ENCODE measurements at regions not wholly inside any gene's neighbourhood (a gene's known extent, or its start where the extent isn't known, plus 50 kb on each side); places are given as distances from the start of the nearest gene placed in this dataset.

DNA sequence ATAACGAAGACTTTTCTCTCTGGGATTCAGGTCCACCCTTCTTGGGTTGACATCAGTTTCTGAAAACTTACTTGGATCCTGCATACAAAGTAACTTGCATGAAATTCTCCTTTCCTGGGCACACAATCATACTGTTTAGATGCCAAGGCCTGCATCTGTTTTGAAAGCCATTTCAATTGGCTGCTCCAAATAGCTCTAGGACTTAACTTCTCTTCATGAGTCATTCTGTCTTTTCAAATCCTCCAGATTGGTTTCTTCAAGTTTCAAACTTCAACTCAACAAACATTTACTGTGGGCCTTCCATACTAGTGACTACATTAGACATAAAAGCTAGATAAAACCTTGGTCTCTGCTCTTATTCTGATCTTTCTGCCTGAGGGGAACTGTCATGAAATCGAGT, 54.8 kb upstream of the HMHB1 start:
- H3K27me3 ChIP-seq (ENCODE audit: control insufficient read depth, insufficient read depth, low read length), result no peaks in the 10 kb centered on the region
- no peak overlapping the region for H3K9ac ChIP-seq (ENCODE audit: insufficient read depth, low read length)
- no peak overlapping the region for H3K4me2 ChIP-seq (ENCODE audit: extremely low read depth, insufficient read depth, low read length)
- no peaks in the 10 kb centered on the region for H3K36me3 ChIP-seq (ENCODE audit: control insufficient read depth, insufficient read depth, low read length)
- no peaks in the 10 kb centered on the region for H3K79me2 ChIP-seq (ENCODE audit: control insufficient read depth, insufficient read depth, low read length)
- H4K20me1 ChIP-seq (ENCODE audit: control insufficient read depth, extremely low read depth, insufficient read depth, low read length), result no peaks in the 10 kb centered on the region
- no peak overlapping the region for H3K4me3 ChIP-seq (replicated peaks in 1 of 4; ENCODE audit: control extremely low read depth in 1 of 4, insufficient read depth in 1 of 4, low read depth in 3 of 4, low read length in 4 of 4)
- peak in 1 of 2 donors; percentile 36 for DNase-seq (ENCODE audit: low read depth in 2 of 2)
- no peak overlapping the region for H2AFZ ChIP-seq (ENCODE audit: low read length)
- H3K9me3 ChIP-seq (ENCODE audit: control insufficient read depth, insufficient read depth, low read depth, low read length), result no peaks in the 10 kb centered on the region
- peaks cover 3% of the 10 kb centered on the region for H3K4me1 ChIP-seq (ENCODE audit: control insufficient read depth, extremely low read depth, insufficient read depth, low read length)
- TF ChIP-seq EZH2 (IDR thresholded peaks at IDR 0.05; ENCODE audit: low read length, missing control alignments), result no peak
- TF ChIP-seq, protein P1, sequence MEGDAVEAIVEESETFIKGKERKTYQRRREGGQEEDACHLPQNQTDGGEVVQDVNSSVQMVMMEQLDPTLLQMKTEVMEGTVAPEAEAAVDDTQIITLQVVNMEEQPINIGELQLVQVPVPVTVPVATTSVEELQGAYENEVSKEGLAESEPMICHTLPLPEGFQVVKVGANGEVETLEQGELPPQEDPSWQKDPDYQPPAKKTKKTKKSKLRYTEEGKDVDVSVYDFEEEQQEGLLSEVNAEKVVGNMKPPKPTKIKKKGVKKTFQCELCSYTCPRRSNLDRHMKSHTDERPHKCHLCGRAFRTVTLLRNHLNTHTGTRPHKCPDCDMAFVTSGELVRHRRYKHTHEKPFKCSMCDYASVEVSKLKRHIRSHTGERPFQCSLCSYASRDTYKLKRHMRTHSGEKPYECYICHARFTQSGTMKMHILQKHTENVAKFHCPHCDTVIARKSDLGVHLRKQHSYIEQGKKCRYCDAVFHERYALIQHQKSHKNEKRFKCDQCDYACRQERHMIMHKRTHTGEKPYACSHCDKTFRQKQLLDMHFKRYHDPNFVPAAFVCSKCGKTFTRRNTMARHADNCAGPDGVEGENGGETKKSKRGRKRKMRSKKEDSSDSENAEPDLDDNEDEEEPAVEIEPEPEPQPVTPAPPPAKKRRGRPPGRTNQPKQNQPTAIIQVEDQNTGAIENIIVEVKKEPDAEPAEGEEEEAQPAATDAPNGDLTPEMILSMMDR (conservative IDR thresholded peaks at IDR 0.05 in 1 of 2, IDR thresholded peaks at IDR 0.05 in 1 of 2; ENCODE audit: low read depth in 1 of 2, low read length in 2 of 2), result no peak
- no peak overlapping the region for H3K27ac ChIP-seq (ENCODE audit: insufficient read depth, low read length)

DNA sequence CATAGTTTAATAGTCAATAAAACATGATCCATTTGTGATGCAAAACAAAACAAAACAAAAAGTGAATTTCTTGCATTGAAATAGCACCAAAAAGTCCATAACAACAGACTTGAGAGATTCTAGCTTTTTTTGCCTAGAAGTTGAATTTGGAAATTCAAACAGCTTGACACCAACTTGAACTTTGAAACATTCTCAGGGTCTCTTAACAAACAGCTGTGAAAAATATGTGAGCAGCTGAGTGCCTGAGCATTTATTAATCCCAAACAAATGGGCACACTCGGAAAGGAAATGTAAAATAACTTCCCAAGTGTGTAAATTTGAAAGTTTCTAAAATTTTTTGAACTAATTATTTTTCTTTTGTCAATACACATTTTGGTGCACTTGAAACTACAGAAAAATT, 56.0 kb upstream of the HMHB1 start:
- no peak overlapping the region for H3K4me2 ChIP-seq (ENCODE audit: extremely low read depth, insufficient read depth, low read length)
- no peak overlapping the region for H3K27ac ChIP-seq (ENCODE audit: insufficient read depth, low read length)

DNA sequence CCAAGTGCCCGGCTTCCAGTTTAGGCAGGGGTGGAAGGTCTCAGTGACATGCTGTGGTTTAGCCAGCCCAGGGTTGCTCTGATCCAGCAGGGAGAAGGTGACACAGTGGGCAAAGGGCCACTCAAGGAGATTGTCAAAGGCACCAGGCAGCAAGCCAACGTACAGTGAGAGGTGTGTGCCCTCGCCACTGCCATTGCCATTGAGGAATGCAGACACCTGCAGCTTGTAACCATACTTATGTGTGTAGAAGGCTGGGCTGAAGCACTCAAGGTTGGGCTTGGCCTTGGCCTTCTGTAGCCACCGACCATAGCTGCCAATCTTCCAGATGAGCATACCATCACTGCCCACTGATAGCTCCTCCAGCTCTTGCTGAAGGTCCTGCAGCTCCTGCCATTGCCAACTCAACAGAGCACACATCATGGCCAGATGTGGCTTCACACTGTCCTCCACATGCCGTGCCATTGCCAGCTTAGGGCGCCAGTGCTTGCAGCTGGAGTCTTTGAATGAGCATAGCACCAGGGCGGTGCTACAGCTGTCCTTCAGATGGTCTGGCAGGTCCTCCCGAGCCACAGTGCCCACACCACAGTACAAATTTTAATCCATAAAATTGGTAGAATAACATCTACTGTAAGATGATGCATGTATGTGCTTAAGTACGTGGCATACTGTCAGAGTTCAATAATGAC, 59.7 kb upstream of the HMHB1 start:
- Histone ChIP-seq H3K9ac (ENCODE audit: insufficient read depth, low read length) (no peak overlapping the region), H3K9me3 (ENCODE audit: control insufficient read depth, insufficient read depth, low read depth, low read length) (no peaks in the 10 kb centered on the region), H3K36me3 (ENCODE audit: control insufficient read depth, insufficient read depth, low read length) (no peaks in the 10 kb centered on the region), H3K27me3 (ENCODE audit: control insufficient read depth, insufficient read depth, low read length) (no peaks in the 10 kb centered on the region), H3K4me3 (replicated peaks in 1 of 4; ENCODE audit: control extremely low read depth in 1 of 4, insufficient read depth in 1 of 4, low read depth in 3 of 4, low read length in 4 of 4) (no peak overlapping the region), H3K79me2 (ENCODE audit: control insufficient read depth, insufficient read depth, low read length) (no peaks in the 10 kb centered on the region), H4K20me1 (ENCODE audit: control insufficient read depth, extremely low read depth, insufficient read depth, low read length) (no peaks in the 10 kb centered on the region), H2AFZ (ENCODE audit: low read length) (no peak overlapping the region), H3K4me2 (ENCODE audit: extremely low read depth, insufficient read depth, low read length) (no peak overlapping the region), H3K27ac (ENCODE audit: insufficient read depth, low read length) (no peak overlapping the region), H3K4me1 (ENCODE audit: control insufficient read depth, extremely low read depth, insufficient read depth, low read length) (no peaks in the 10 kb centered on the region)
- no peak for DNase-seq (ENCODE audit: low read depth in 2 of 2)
- no peak for TF ChIP-seq EZH2 (IDR thresholded peaks at IDR 0.05; ENCODE audit: low read length, missing control alignments)
- TF ChIP-seq, protein P1 (conservative IDR thresholded peaks at IDR 0.05 in 1 of 2, IDR thresholded peaks at IDR 0.05 in 1 of 2; ENCODE audit: low read depth in 1 of 2, low read length in 2 of 2), result no peak

More for the DNA sequence above, 56.0 kb upstream of the HMHB1 start:
- peaks cover 3% of the 10 kb centered on the region for H3K4me1 ChIP-seq (ENCODE audit: control insufficient read depth, extremely low read depth, insufficient read depth, low read length)
- H3K27me3 ChIP-seq (ENCODE audit: control insufficient read depth, insufficient read depth, low read length), result no peaks in the 10 kb centered on the region
- TF ChIP-seq, protein P1 (conservative IDR thresholded peaks at IDR 0.05 in 1 of 2, IDR thresholded peaks at IDR 0.05 in 1 of 2; ENCODE audit: low read depth in 1 of 2, low read length in 2 of 2), result no peak
- no peak for TF ChIP-seq EZH2 (IDR thresholded peaks at IDR 0.05; ENCODE audit: low read length, missing control alignments)
- H3K9ac ChIP-seq (ENCODE audit: insufficient read depth, low read length), result no peak overlapping the region
- H3K36me3 ChIP-seq (ENCODE audit: control insufficient read depth, insufficient read depth, low read length), result no peaks in the 10 kb centered on the region
- H3K79me2 ChIP-seq (ENCODE audit: control insufficient read depth, insufficient read depth, low read length), result no peaks in the 10 kb centered on the region
- no peaks in the 10 kb centered on the region for H3K9me3 ChIP-seq (ENCODE audit: control insufficient read depth, insufficient read depth, low read depth, low read length)
- H4K20me1 ChIP-seq (ENCODE audit: control insufficient read depth, extremely low read depth, insufficient read depth, low read length), result no peaks in the 10 kb centered on the region
- H3K4me3 ChIP-seq (replicated peaks in 1 of 4; ENCODE audit: control extremely low read depth in 1 of 4, insufficient read depth in 1 of 4, low read depth in 3 of 4, low read length in 4 of 4), result no peak overlapping the region
- no peak overlapping the region for H2AFZ ChIP-seq (ENCODE audit: low read length)
- no peak for DNase-seq (ENCODE audit: low read depth in 2 of 2)

Data from fibroblast of lung (primary cell).